ENCODE measurements at regions not wholly inside any gene's neighbourhood (a gene's known extent, or its start where the extent isn't known, plus 50 kb on each side); places are given as distances from the start of the nearest gene placed in this dataset.

DNA sequence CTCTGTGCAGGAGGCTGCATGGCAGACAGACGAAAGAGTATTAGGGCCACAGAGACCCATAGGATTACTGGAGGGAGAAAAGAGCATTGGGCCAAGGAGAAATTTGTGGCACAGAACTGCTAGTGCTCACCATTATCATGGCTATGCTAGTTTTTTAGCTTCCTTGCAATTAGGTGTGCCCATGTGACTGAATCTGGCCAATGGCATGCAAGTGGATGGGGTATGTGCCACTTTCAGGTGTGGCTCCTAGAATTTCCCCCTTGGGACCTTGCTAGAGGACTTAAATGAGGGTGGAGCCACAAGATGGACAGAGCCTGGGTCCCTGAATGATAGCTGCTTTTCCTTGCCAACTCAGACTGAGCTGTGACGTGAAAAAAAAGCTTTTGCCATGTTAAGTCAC is 73.9 kb upstream of the TENM4 start:
- TF ChIP-seq, protein P1, sequence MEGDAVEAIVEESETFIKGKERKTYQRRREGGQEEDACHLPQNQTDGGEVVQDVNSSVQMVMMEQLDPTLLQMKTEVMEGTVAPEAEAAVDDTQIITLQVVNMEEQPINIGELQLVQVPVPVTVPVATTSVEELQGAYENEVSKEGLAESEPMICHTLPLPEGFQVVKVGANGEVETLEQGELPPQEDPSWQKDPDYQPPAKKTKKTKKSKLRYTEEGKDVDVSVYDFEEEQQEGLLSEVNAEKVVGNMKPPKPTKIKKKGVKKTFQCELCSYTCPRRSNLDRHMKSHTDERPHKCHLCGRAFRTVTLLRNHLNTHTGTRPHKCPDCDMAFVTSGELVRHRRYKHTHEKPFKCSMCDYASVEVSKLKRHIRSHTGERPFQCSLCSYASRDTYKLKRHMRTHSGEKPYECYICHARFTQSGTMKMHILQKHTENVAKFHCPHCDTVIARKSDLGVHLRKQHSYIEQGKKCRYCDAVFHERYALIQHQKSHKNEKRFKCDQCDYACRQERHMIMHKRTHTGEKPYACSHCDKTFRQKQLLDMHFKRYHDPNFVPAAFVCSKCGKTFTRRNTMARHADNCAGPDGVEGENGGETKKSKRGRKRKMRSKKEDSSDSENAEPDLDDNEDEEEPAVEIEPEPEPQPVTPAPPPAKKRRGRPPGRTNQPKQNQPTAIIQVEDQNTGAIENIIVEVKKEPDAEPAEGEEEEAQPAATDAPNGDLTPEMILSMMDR (IDR thresholded peaks at IDR 0.05; ENCODE audit: insufficient read depth, low read length): no peak
- no peak for TF ChIP-seq SPI1 (IDR thresholded peaks at IDR 0.05; ENCODE audit: borderline replicate concordance, low read depth)

Measured in HL-60 (cell line).